GM21737 (cell line): ENCODE measurements at regions not wholly inside any gene's neighbourhood (a gene's known extent, or its start where the extent isn't known, plus 50 kb on each side); places are given as distances from the start of the nearest gene placed in this dataset.
"Not testable (repeated sequence)": the region's sequence is repeated elsewhere in the genome, so short reads cannot be mapped to it uniquely, and the experiment has no call there.

ENCODE experiments used
- ATAC-seq: cut with Tn5 transposase; IDR thresholded peaks from one replicate; pipeline ENCODE4 v1.9.1; 2021; ENCODE audit warnings: mild to moderate bottlenecking, moderate library complexity; ENCODE audit not compliant: unreplicated experiment

- ATAC-seq, result no peak
These were observed 417.2 kb upstream of the ATP10A start for GRCh38 chr15:26280281-26280680.

GRCh38 chr15:26261966-26262365, 398.8 kb upstream of the ATP10A start:
- ATAC-seq, result no peak

- ATAC-seq, result no peak
These were observed 398.3 kb upstream of the ATP10A start for GRCh38 chr15:26261413-26261812.

GRCh38 chr15:26260517-26261133, 397.5 kb upstream of the ATP10A start:
- ATAC-seq, result no peak

- ATAC-seq, result no peak
These were observed 396.5 kb upstream of the ATP10A start for GRCh38 chr15:26259581-26259980.

- not testable (repeated sequence) for ATAC-seq
These were observed 381.7 kb upstream of the ATP10A start for GRCh38 chr15:26244782-26245181.

GRCh38 chr15:26243382-26243781, 380.3 kb upstream of the ATP10A start:
- no peak for ATAC-seq

- no peak for ATAC-seq
These were observed 379.5 kb upstream of the ATP10A start for GRCh38 chr15:26242565-26243071.

GRCh38 chr15:26235864-26236263, 372.7 kb upstream of the ATP10A start:
- no peak for ATAC-seq

- no peak for ATAC-seq
These were observed 372.0 kb upstream of the ATP10A start for GRCh38 chr15:26234976-26235767.

GRCh38 chr15:26232691-26233090, 369.6 kb upstream of the ATP10A start:
- ATAC-seq, result no peak

GRCh38 chr15:26231096-26231495, 368.0 kb upstream of the ATP10A start:
- ATAC-seq, result no peak

GRCh38 chr15:26224266-26224665, 361.1 kb upstream of the ATP10A start:
- ATAC-seq, result no peak

- no peak for ATAC-seq
These were observed 360.6 kb upstream of the ATP10A start for GRCh38 chr15:26223720-26224119.

GRCh38 chr15:26222781-26223180, 359.7 kb upstream of the ATP10A start:
- ATAC-seq, result no peak

- ATAC-seq, result not testable (repeated sequence)
These were observed 353.9 kb upstream of the ATP10A start for GRCh38 chr15:26217043-26217442.

GRCh38 chr15:26214290-26214689, 351.2 kb upstream of the ATP10A start:
- no peak for ATAC-seq

- ATAC-seq, result no peak
These were observed 350.3 kb upstream of the ATP10A start for GRCh38 chr15:26213427-26213826.

GRCh38 chr15:26212109-26212508, 349.0 kb upstream of the ATP10A start:
- no peak for ATAC-seq

GRCh38 chr15:26210980-26211379, 347.9 kb upstream of the ATP10A start:
- no peak for ATAC-seq

GRCh38 chr15:26201177-26201858, 338.2 kb upstream of the ATP10A start:
- ATAC-seq, result no peak

- ATAC-seq, result no peak
These were observed 337.3 kb upstream of the ATP10A start for GRCh38 chr15:26200427-26200826.
